ENCODE measurements at regions not wholly inside any gene's neighbourhood (a gene's known extent, or its start where the extent isn't known, plus 50 kb on each side); places are given as distances from the start of the nearest gene placed in this dataset.

DNA sequence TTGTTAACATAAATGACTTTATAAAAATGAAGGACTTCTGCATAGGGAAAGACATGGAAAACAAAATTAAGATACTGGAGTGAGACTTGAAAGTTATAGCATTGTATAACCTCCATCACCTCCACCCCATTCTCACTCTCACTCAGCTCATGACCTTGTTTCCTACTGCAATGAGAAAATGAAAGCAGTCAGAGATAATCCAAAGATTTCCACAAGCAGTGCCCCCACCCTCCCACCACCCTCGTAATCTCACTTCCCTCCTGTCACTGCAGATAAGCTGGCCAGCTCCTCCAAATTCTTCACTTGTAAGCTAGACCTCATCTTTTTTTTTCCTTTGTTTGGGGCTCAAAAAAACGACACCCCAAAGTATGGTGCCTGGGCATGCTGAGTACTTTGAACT is 52.9 kb upstream of the PROKR2 start:
- Histone ChIP-seq H3K4me3 (ENCODE audit: low read depth in 2 of 2, low read length in 2 of 2) (no peak overlapping the region), H3K4me1 (ENCODE audit: control insufficient read depth, insufficient read depth, low read length) (no peaks in the 10 kb centered on the region), H3K9me3 (ENCODE audit: control insufficient read depth, insufficient read depth, low read depth, low read length) (no peaks in the 10 kb centered on the region), H3K27me3 (ENCODE audit: control insufficient read depth, insufficient read depth, low read length) (no peaks in the 10 kb centered on the region; the same call in none of the 2 replicates), H3K27ac (ENCODE audit: low read length) (no peak overlapping the region), H3K36me3 (ENCODE audit: control insufficient read depth, insufficient read depth, low read length) (no peaks in the 10 kb centered on the region)
- ChIA-PET CTCF (no interaction called here), POLR2A (no interaction called here)
- intact Hi-C loops (cut with micrococcal nuclease; ENCODE audit: unreplicated experiment) (no loop called here), in situ Hi-C loops (cut with HindIII; ENCODE audit: low pct_unique_long_range_greater_than_20kb, low sequenced_read_pairs) (no loop called here)
- BruUV-seq (replicated peaks), result no TSS peak
- no peak for DNase-seq (ENCODE audit: low read depth, low spot score)
- no peak for ATAC-seq
- TF ChIP-seq TCF7L2 (IDR thresholded peaks at IDR 0.05; ENCODE audit: low read depth, low read length), result no peak
- TF ChIP-seq, protein P1, sequence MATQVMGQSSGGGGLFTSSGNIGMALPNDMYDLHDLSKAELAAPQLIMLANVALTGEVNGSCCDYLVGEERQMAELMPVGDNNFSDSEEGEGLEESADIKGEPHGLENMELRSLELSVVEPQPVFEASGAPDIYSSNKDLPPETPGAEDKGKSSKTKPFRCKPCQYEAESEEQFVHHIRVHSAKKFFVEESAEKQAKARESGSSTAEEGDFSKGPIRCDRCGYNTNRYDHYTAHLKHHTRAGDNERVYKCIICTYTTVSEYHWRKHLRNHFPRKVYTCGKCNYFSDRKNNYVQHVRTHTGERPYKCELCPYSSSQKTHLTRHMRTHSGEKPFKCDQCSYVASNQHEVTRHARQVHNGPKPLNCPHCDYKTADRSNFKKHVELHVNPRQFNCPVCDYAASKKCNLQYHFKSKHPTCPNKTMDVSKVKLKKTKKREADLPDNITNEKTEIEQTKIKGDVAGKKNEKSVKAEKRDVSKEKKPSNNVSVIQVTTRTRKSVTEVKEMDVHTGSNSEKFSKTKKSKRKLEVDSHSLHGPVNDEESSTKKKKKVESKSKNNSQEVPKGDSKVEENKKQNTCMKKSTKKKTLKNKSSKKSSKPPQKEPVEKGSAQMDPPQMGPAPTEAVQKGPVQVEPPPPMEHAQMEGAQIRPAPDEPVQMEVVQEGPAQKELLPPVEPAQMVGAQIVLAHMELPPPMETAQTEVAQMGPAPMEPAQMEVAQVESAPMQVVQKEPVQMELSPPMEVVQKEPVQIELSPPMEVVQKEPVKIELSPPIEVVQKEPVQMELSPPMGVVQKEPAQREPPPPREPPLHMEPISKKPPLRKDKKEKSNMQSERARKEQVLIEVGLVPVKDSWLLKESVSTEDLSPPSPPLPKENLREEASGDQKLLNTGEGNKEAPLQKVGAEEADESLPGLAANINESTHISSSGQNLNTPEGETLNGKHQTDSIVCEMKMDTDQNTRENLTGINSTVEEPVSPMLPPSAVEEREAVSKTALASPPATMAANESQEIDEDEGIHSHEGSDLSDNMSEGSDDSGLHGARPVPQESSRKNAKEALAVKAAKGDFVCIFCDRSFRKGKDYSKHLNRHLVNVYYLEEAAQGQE (IDR thresholded peaks at IDR 0.05; ENCODE audit: insufficient read depth in 1 of 2, low read depth in 2 of 2, low read length in 1 of 2), result no peak
- TF ChIP-seq, protein P2, sequence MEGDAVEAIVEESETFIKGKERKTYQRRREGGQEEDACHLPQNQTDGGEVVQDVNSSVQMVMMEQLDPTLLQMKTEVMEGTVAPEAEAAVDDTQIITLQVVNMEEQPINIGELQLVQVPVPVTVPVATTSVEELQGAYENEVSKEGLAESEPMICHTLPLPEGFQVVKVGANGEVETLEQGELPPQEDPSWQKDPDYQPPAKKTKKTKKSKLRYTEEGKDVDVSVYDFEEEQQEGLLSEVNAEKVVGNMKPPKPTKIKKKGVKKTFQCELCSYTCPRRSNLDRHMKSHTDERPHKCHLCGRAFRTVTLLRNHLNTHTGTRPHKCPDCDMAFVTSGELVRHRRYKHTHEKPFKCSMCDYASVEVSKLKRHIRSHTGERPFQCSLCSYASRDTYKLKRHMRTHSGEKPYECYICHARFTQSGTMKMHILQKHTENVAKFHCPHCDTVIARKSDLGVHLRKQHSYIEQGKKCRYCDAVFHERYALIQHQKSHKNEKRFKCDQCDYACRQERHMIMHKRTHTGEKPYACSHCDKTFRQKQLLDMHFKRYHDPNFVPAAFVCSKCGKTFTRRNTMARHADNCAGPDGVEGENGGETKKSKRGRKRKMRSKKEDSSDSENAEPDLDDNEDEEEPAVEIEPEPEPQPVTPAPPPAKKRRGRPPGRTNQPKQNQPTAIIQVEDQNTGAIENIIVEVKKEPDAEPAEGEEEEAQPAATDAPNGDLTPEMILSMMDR (IDR thresholded peaks at IDR 0.05), result no peak
- no peak for TF ChIP-seq POLR2AphosphoS5 (IDR thresholded peaks at IDR 0.05; ENCODE audit: low read depth, low read length)
- no peak for TF ChIP-seq SIN3A (IDR thresholded peaks at IDR 0.05; ENCODE audit: borderline replicate concordance, insufficient read depth, low read depth, low read length)
